NCI-H146 (cell line): ENCODE measurements at regions not wholly inside any gene's neighbourhood (a gene's known extent, or its start where the extent isn't known, plus 50 kb on each side); places are given as distances from the start of the nearest gene placed in this dataset.

Experiments
- DNase-seq: peaks from one replicate; lab custom pipeline; 2025; lab: John Stamatoyannopoulos, UW

- no peak for DNase-seq
Measured at GRCh38 chr10:44198780-44199097, 186.2 kb downstream of the CXCL12 start.

- no peak for DNase-seq
Measured at GRCh38 chr10:44198096-44198779, 186.7 kb downstream of the CXCL12 start.

GRCh38 chr10:44197646-44198045 lies 187.3 kb downstream of the CXCL12 start:
- DNase-seq, result no peak

- DNase-seq, result no peak
Measured at GRCh38 chr10:44196336-44196735, 188.6 kb downstream of the CXCL12 start.

GRCh38 chr10:44196008-44196320 lies 188.9 kb downstream of the CXCL12 start:
- no peak for DNase-seq

GRCh38 chr10:44195112-44196007 lies 189.5 kb downstream of the CXCL12 start:
- DNase-seq, result no peak

- no peak for DNase-seq
Measured at GRCh38 chr10:44194435-44194834, 190.5 kb downstream of the CXCL12 start.

GRCh38 chr10:44193567-44194220 lies 191.2 kb downstream of the CXCL12 start:
- no peak for DNase-seq

- DNase-seq, result no peak
Measured at GRCh38 chr10:44193166-44193565, 191.7 kb downstream of the CXCL12 start.

- no peak for DNase-seq
Measured at GRCh38 chr10:44192435-44192834, 192.5 kb downstream of the CXCL12 start.

- DNase-seq, result no peak
Measured at GRCh38 chr10:44190541-44190940, 194.4 kb downstream of the CXCL12 start.

- no peak for DNase-seq
Measured at GRCh38 chr10:44186821-44187220, 198.1 kb downstream of the CXCL12 start.

- DNase-seq, result no peak
Measured at GRCh38 chr10:44186150-44186549, 198.7 kb downstream of the CXCL12 start.

- DNase-seq, result no peak
Measured at GRCh38 chr10:44185315-44185666, 199.6 kb downstream of the CXCL12 start.

- no peak for DNase-seq
Measured at GRCh38 chr10:44184633-44185314, 200.1 kb downstream of the CXCL12 start.

- no peak for DNase-seq
Measured at GRCh38 chr10:44183667-44184632, 200.9 kb downstream of the CXCL12 start.

- DNase-seq, result no peak
Measured at GRCh38 chr10:44182909-44183308, 202.0 kb downstream of the CXCL12 start.

GRCh38 chr10:44180321-44181168 lies 204.4 kb downstream of the CXCL12 start:
- DNase-seq, result no peak

- DNase-seq, result no peak
Measured at GRCh38 chr10:44178856-44179255, 206.0 kb downstream of the CXCL12 start.

- DNase-seq, result no peak
Measured at GRCh38 chr10:44178281-44178680, 206.6 kb downstream of the CXCL12 start.

- DNase-seq, result no peak
Measured at GRCh38 chr10:44177610-44178009, 207.3 kb downstream of the CXCL12 start.
